ENCODE measurements at regions not wholly inside any gene's neighbourhood (a gene's known extent, or its start where the extent isn't known, plus 50 kb on each side); places are given as distances from the start of the nearest gene placed in this dataset.

- ATAC-seq (no peak), DNase-seq (ENCODE audit: missing footprints) (no peak)
- intact Hi-C loops (cut with DNase I): no loop called here
These were observed 1728.3 kb downstream of the SUCLG1 start for GRCh38 chr2:82730811-82731210.

GRCh38 chr2:82728090-82728489 is 1731.0 kb downstream of the SUCLG1 start:
- ATAC-seq (no peak), DNase-seq (ENCODE audit: missing footprints) (no peak)
- intact Hi-C loops (cut with DNase I): no loop called here

- intact Hi-C loops (cut with DNase I): no loop called here
- DNase-seq (ENCODE audit: missing footprints) (no peak), ATAC-seq (no peak)
These were observed 1750.4 kb downstream of the SUCLG1 start for GRCh38 chr2:82708681-82709080.

GRCh38 chr2:82697231-82697630 is 1761.8 kb downstream of the SUCLG1 start:
- ATAC-seq (no peak), DNase-seq (ENCODE audit: missing footprints) (no peak)
- intact Hi-C loops (cut with DNase I): no loop called here

DNA sequence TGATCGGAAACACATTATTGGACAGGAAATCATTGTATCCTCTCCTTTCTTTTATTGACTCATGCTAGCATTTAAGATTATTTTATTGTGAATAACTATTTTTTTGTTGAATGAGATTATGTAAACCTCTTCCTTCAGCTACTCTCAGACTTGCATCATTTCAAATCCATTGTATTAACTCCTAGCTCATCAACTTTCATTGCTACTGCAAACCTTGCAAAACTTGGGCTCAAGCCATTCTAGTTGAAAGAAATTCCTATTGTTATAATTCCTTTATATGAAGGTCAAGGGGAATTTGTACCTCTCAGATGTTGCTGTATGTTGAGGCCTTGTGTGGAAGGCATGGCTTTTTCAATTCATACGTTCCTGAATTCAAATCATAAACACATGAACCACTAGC is 1764.6 kb downstream of the SUCLG1 start:
- intact Hi-C loops (cut with DNase I): no loop called here
- no peak for ATAC-seq

DNA sequence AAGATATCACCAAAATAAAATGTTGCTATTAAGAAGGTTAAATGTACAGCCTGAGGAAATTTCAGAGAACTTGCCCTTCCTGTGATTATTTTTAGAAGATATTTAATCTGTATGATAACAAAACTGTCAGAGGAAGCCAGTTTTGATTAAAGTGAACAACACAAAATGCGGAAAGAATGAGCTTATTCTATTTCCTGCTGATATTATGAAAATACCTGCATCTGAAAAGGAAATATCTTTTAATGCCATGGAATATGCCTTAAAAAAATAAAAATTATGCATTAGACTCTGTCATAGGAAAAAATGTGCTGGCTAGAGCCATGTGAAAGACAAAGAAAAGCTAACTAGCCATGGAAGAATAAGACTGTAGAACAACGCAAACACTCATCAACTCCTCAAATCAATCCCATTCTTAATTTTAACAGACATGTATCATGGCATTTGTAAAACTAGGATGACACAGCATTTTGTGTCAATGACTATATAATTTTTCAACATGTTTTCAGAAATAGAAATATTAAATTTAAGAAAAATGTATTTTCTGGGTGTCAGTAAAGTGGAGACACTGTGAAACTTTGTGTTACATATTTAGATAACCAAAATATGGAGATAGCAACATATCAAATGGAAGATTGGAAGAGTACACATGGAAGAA is 1768.2 kb downstream of the SUCLG1 start:
- DNase-seq (ENCODE audit: missing footprints) (no peak), ATAC-seq (no peak)
- intact Hi-C loops (cut with DNase I): no loop called here

More for the DNA sequence above, 1764.6 kb downstream of the SUCLG1 start:
- DNase-seq (ENCODE audit: missing footprints): no peak

- intact Hi-C loops (cut with DNase I): no loop called here
- no peak for ATAC-seq
- DNase-seq (ENCODE audit: missing footprints): no peak
These were observed 1783.9 kb downstream of the SUCLG1 start for GRCh38 chr2:82675186-82675585.

GRCh38 chr2:82674652-82675051 is 1784.4 kb downstream of the SUCLG1 start:
- ATAC-seq (no peak), DNase-seq (ENCODE audit: missing footprints) (no peak)
- intact Hi-C loops (cut with DNase I): no loop called here

- no peak for ATAC-seq
- intact Hi-C loops (cut with DNase I): no loop called here
- no peak for DNase-seq (ENCODE audit: missing footprints)
These were observed 1791.6 kb downstream of the SUCLG1 start for GRCh38 chr2:82667491-82667890.

GRCh38 chr2:82665691-82666090 is 1793.4 kb downstream of the SUCLG1 start:
- DNase-seq (ENCODE audit: missing footprints) (no peak), ATAC-seq (no peak)
- intact Hi-C loops (cut with DNase I): no loop called here

GRCh38 chr2:82657106-82657505 is 1802.0 kb downstream of the SUCLG1 start:
- intact Hi-C loops (cut with DNase I): no loop called here
- no peak for DNase-seq (ENCODE audit: missing footprints)
- no peak for ATAC-seq

- intact Hi-C loops (cut with DNase I): no loop called here
- ATAC-seq (no peak), DNase-seq (ENCODE audit: missing footprints) (no peak)
These were observed 1802.7 kb downstream of the SUCLG1 start for GRCh38 chr2:82656420-82656819.

GRCh38 chr2:82652117-82652516 is 1807.0 kb downstream of the SUCLG1 start:
- DNase-seq (ENCODE audit: missing footprints) (no peak), ATAC-seq (no peak)
- intact Hi-C loops (cut with DNase I): no loop called here

GRCh38 chr2:82650038-82650437 is 1809.0 kb downstream of the SUCLG1 start:
- intact Hi-C loops (cut with DNase I): no loop called here
- DNase-seq (ENCODE audit: missing footprints) (no peak), ATAC-seq (no peak)

- DNase-seq (ENCODE audit: missing footprints) (no peak), ATAC-seq (no peak)
- intact Hi-C loops (cut with DNase I): no loop called here
These were observed 1817.4 kb downstream of the SUCLG1 start for GRCh38 chr2:82641598-82642180.

DNA sequence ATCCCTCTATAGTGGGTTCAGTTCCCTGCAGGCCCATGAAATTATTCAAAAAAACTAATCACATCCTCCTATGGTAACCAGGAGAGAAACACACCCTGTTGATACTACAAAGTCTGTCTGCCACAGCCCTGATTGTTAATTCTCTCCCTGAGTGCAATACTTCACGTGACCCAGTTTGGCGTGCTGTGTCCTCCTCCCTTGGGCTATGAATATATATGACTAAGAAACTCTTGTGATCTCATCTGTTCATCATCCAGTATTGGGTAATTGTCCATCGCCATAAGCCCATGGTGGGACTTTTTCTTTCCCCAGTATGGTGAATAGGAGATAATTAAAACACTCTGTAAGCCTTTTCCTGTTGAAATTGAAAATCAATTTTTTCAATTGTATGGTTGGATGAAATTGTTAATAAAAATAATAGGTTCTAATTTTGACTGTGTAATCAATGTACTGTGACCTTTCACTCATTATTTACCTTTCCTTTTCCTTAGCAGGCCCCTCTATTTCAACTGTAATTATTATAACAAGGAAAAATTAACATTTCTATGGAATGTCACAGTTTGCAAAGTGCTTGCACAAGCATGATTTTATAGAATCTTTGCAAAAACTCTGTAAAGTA is 1822.6 kb downstream of the SUCLG1 start:
- intact Hi-C loops (cut with DNase I): no loop called here
- no peak for DNase-seq (ENCODE audit: missing footprints)
- ATAC-seq: no peak

GRCh38 chr2:82599021-82599420 is 1860.1 kb downstream of the SUCLG1 start:
- DNase-seq (ENCODE audit: missing footprints) (no peak), ATAC-seq (no peak)
- intact Hi-C loops (cut with DNase I): no loop called here

- ATAC-seq: no peak
- DNase-seq (ENCODE audit: missing footprints): no peak
- intact Hi-C loops (cut with DNase I): no loop called here
These were observed 1862.5 kb downstream of the SUCLG1 start for GRCh38 chr2:82596581-82596980.

GRCh38 chr2:82591718-82592117 is 1867.4 kb downstream of the SUCLG1 start:
- intact Hi-C loops (cut with DNase I): no loop called here
- ATAC-seq: no peak
- no peak for DNase-seq (ENCODE audit: missing footprints)

- intact Hi-C loops (cut with DNase I): no loop called here
- ATAC-seq: no peak
- no peak for DNase-seq (ENCODE audit: missing footprints)
These were observed 1882.4 kb downstream of the SUCLG1 start for GRCh38 chr2:82576656-82577055.

GRCh38 chr2:82539280-82539621 is 1919.8 kb downstream of the SUCLG1 start:
- DNase-seq (ENCODE audit: missing footprints) (no peak), ATAC-seq (peak; percentile 74)
- intact Hi-C loops (cut with DNase I): no loop called here
